Calu3 (cell line): ENCODE measurements at regions not wholly inside any gene's neighbourhood (a gene's known extent, or its start where the extent isn't known, plus 50 kb on each side); places are given as distances from the start of the nearest gene placed in this dataset.

Experiments used
- BruUV-seq: library from RNA; stranded (reverse); fragments of 400-500 nt; replicated peaks from 2 replicates; lab custom pipeline; 2021; lab: Mats Ljungman, UMichigan
- CTCF ChIA-PET: fragments of 300-600 bp; sonication (Branson Sonifier 250); formaldehyde crosslinking; loops from one replicate; lab custom pipeline; 2022; ENCODE audit warnings: antibody characterized with exemption; lab: Charles Lee
- DNase-seq: peaks from one replicate; pipeline ENCODE4 v3.0.0; 2022
- H3K27ac Mint-ChIP-seq: one replicate; pipeline ENCODE4 v1.8.0; 2022; ENCODE audit warnings: mixed read lengths; ENCODE audit not compliant: unreplicated experiment
- H3K27me3 Mint-ChIP-seq: one replicate; pipeline ENCODE4 v1.8.0; 2022; ENCODE audit warnings: mixed read lengths; ENCODE audit not compliant: unreplicated experiment
- H3K36me3 Mint-ChIP-seq: one replicate; pipeline ENCODE4 v1.8.0; 2022; ENCODE audit warnings: mild to moderate bottlenecking, moderate library complexity, mixed read lengths; ENCODE audit not compliant: insufficient read depth, unreplicated experiment
- H3K4me1 Mint-ChIP-seq: one replicate; pipeline ENCODE4 v1.8.0; 2022; ENCODE audit warnings: mild to moderate bottlenecking, low read depth, mixed read lengths; ENCODE audit not compliant: unreplicated experiment
- H3K4me3 Mint-ChIP-seq: one replicate; pipeline ENCODE4 v1.8.0; 2022; ENCODE audit warnings: mild to moderate bottlenecking, low read depth, moderate library complexity, mixed read lengths; ENCODE audit not compliant: unreplicated experiment
- H3K9me3 Mint-ChIP-seq: one replicate; pipeline ENCODE4 v1.8.0; 2022; ENCODE audit warnings: low read depth, mixed read lengths; ENCODE audit not compliant: unreplicated experiment
- CTCF ChIP-seq: fragments of 200-600 bp; IDR thresholded peaks from one replicate; pipeline ENCODE4 v1.8.0; 2022; ENCODE audit warnings: antibody characterized with exemption; ENCODE audit not compliant: unreplicated experiment
- intact Hi-C: fragments of 100-400 bp; cut with micrococcal nuclease; formaldehyde crosslinking; loops from one replicate; pipeline ENCODE4 v1.10.0; 2022; ENCODE audit not compliant: unreplicated experiment

- intact Hi-C loops = no loop called here
- no peak for TF ChIP-seq CTCF
- Mint-ChIP-seq H3K4me3 (no peak overlapping the region), H3K4me1 (no peaks in the 10 kb centered on the region), H3K27ac (no peak overlapping the region), H3K36me3 (no peaks in the 10 kb centered on the region), H3K27me3 (peaks cover 21% of the 10 kb centered on the region), H3K9me3 (no peaks in the 10 kb centered on the region)
- DNase-seq = no peak
- CTCF ChIA-PET = no interaction called here
- BruUV-seq = no TSS peak
Measured at GRCh38 chr13:60343978-60344377, 53.0 kb upstream of the TDRD3 start.

- Mint-ChIP-seq H3K4me3 (no peak overlapping the region), H3K27ac (no peak overlapping the region), H3K36me3 (no peaks in the 10 kb centered on the region), H3K4me1 (no peaks in the 10 kb centered on the region), H3K27me3 (peaks cover 23% of the 10 kb centered on the region), H3K9me3 (no peaks in the 10 kb centered on the region)
- BruUV-seq = no TSS peak
- DNase-seq = no peak
- intact Hi-C loops = no loop called here
- no peak for TF ChIP-seq CTCF
- CTCF ChIA-PET = no interaction called here
Measured at GRCh38 chr13:60347174-60347573, 49.8 kb upstream of the TDRD3 start.
